ENCODE measurements at regions not wholly inside any gene's neighbourhood (a gene's known extent, or its start where the extent isn't known, plus 50 kb on each side); places are given as distances from the start of the nearest gene placed in this dataset.

GRCh38 chr6:18555750-18556149 lies 168.6 kb downstream of the RNF144B start:
- no peaks in the 10 kb centered on the region for H3K4me1 ChIP-seq
- no peak overlapping the region for H3K4me3 ChIP-seq
- DNase-seq (no peak), ATAC-seq (ENCODE audit: low FRiP score in 2 of 2) (no peak)
- H3K9me3 ChIP-seq = no peaks in the 10 kb centered on the region
- H3K27me3 ChIP-seq = no peaks in the 10 kb centered on the region
- no peaks in the 10 kb centered on the region for H3K36me3 ChIP-seq
- TF ChIP-seq CTCF (IDR thresholded peaks at IDR 0.05) (no peak), EP300 (IDR thresholded peaks at IDR 0.05) (no peak), POLR2A (IDR thresholded peaks at IDR 0.05) (no peak), POLR2AphosphoS5 (IDR thresholded peaks at IDR 0.05) (no peak)
- WGBS, 2 donors = 54 to 62% methylated on average over 2 of the region's 2 CpGs
- no peak overlapping the region for H3K27ac ChIP-seq

- WGBS, 2 donors = 65 to 66% methylated on average over 5 of the region's 5 CpGs
- H3K27me3 ChIP-seq = no peaks in the 10 kb centered on the region
- H3K36me3 ChIP-seq = no peaks in the 10 kb centered on the region
- peak in 1 of 2 donors; percentile 76 for ATAC-seq (ENCODE audit: low FRiP score in 2 of 2)
- H3K4me1 ChIP-seq = no peaks in the 10 kb centered on the region
- H3K27ac ChIP-seq = no peak overlapping the region
- DNase-seq = no peak
- no peak overlapping the region for H3K4me3 ChIP-seq
- TF ChIP-seq CTCF (IDR thresholded peaks at IDR 0.05) (no peak), EP300 (IDR thresholded peaks at IDR 0.05) (no peak), POLR2A (IDR thresholded peaks at IDR 0.05) (no peak), POLR2AphosphoS5 (IDR thresholded peaks at IDR 0.05) (no peak)
- no peaks in the 10 kb centered on the region for H3K9me3 ChIP-seq
Observed at GRCh38 chr6:18561037-18561750, 174.0 kb downstream of the RNF144B start.

GRCh38 chr6:18562726-18563125 lies 175.6 kb downstream of the RNF144B start:
- no peaks in the 10 kb centered on the region for H3K9me3 ChIP-seq

GRCh38 chr6:18564775-18565174 lies 177.6 kb downstream of the RNF144B start:
- 86 to 87% methylated on average over 3 of the region's 3 CpGs for WGBS, 2 donors

More at GRCh38 chr6:18562726-18563125, 175.6 kb downstream of the RNF144B start:
- H3K4me1 ChIP-seq = no peaks in the 10 kb centered on the region
- TF ChIP-seq EP300 (IDR thresholded peaks at IDR 0.05) = no peak
- TF ChIP-seq POLR2AphosphoS5 (IDR thresholded peaks at IDR 0.05) = no peak
- no peak for TF ChIP-seq POLR2A (IDR thresholded peaks at IDR 0.05)
- TF ChIP-seq CTCF (IDR thresholded peaks at IDR 0.05) = no peak
- no peak overlapping the region for H3K27ac ChIP-seq
- H3K4me3 ChIP-seq = no peak overlapping the region
- DNase-seq = no peak
- H3K27me3 ChIP-seq = no peaks in the 10 kb centered on the region
- H3K36me3 ChIP-seq = no peaks in the 10 kb centered on the region
- WGBS, 2 donors = 74 to 79% methylated on average over 5 of the region's 5 CpGs
- ATAC-seq (ENCODE audit: low FRiP score in 2 of 2) = no peak

More at GRCh38 chr6:18564775-18565174, 177.6 kb downstream of the RNF144B start:
- DNase-seq = no peak
- Histone ChIP-seq H3K4me1 (no peaks in the 10 kb centered on the region), H3K27me3 (no peaks in the 10 kb centered on the region), H3K9me3 (no peaks in the 10 kb centered on the region), H3K36me3 (no peaks in the 10 kb centered on the region), H3K4me3 (no peak overlapping the region), H3K27ac (no peak overlapping the region)
- ATAC-seq (ENCODE audit: low FRiP score in 2 of 2) = no peak
- TF ChIP-seq POLR2AphosphoS5 (IDR thresholded peaks at IDR 0.05) (no peak), CTCF (IDR thresholded peaks at IDR 0.05) (no peak), EP300 (IDR thresholded peaks at IDR 0.05) (no peak), POLR2A (IDR thresholded peaks at IDR 0.05) (no peak)

Data from upper lobe of left lung (tissue), 6 donors.